SKM-1 treated with dmso at 0.1 percent for 144 hours (cell line): ENCODE measurements at regions not wholly inside any gene's neighbourhood (a gene's known extent, or its start where the extent isn't known, plus 50 kb on each side); places are given as distances from the start of the nearest gene placed in this dataset.
"Not testable (repeated sequence)": the region's sequence is repeated elsewhere in the genome, so short reads cannot be mapped to it uniquely, and the experiment has no call there.

ENCODE experiments used
- DNase-seq: peaks from one replicate; lab custom pipeline; 2025; ENCODE audit not compliant: unreplicated experiment; lab: John Stamatoyannopoulos, UW

- no peak for DNase-seq
These were observed 102.1 kb upstream of the GPR6 start for GRCh38 chr6:109875973-109876372.

GRCh38 chr6:109877028-109878004 is 100.8 kb upstream of the GPR6 start:
- no peak for DNase-seq

- DNase-seq, result not testable (repeated sequence)
These were observed 100.0 kb upstream of the GPR6 start for GRCh38 chr6:109878005-109878690.

- DNase-seq, result not testable (repeated sequence)
These were observed 99.0 kb upstream of the GPR6 start for GRCh38 chr6:109879081-109879480.

- no peak for DNase-seq
These were observed 98.6 kb upstream of the GPR6 start for GRCh38 chr6:109879521-109879920.

- not testable (repeated sequence) for DNase-seq
These were observed 97.0 kb upstream of the GPR6 start for GRCh38 chr6:109881069-109881468.

GRCh38 chr6:109881953-109882490 is 96.1 kb upstream of the GPR6 start:
- DNase-seq, result peak; percentile 83

- DNase-seq, result peak; percentile 96
These were observed 86.2 kb upstream of the GPR6 start for GRCh38 chr6:109891924-109892323.

- DNase-seq, result no peak
These were observed 85.4 kb upstream of the GPR6 start for GRCh38 chr6:109892451-109893435.

- no peak for DNase-seq
These were observed 84.5 kb upstream of the GPR6 start for GRCh38 chr6:109893606-109894005.

- DNase-seq, result peak; percentile 96
These were observed 83.9 kb upstream of the GPR6 start for GRCh38 chr6:109894181-109894580.

- DNase-seq, result no peak
These were observed 81.8 kb upstream of the GPR6 start for GRCh38 chr6:109896341-109896740.

- DNase-seq, result no peak
These were observed 81.1 kb upstream of the GPR6 start for GRCh38 chr6:109897025-109897424.

GRCh38 chr6:109897561-109898080 is 80.5 kb upstream of the GPR6 start:
- DNase-seq, result no peak

GRCh38 chr6:109901976-109902375 is 76.1 kb upstream of the GPR6 start:
- no peak for DNase-seq

GRCh38 chr6:109902870-109903269 is 75.2 kb upstream of the GPR6 start:
- DNase-seq, result no peak

GRCh38 chr6:109910571-109910970 is 67.5 kb upstream of the GPR6 start:
- DNase-seq, result no peak

- DNase-seq, result no peak
These were observed 66.0 kb upstream of the GPR6 start for GRCh38 chr6:109912118-109912517.

GRCh38 chr6:109912952-109913351 is 65.2 kb upstream of the GPR6 start:
- no peak for DNase-seq

GRCh38 chr6:109915748-109916147 is 62.4 kb upstream of the GPR6 start:
- DNase-seq, result not testable (repeated sequence)
